C1 segment of cervical spinal cord (tissue), 14 donors: ENCODE measurements at regions not wholly inside any gene's neighbourhood (a gene's known extent, or its start where the extent isn't known, plus 50 kb on each side); places are given as distances from the start of the nearest gene placed in this dataset.
"Not testable (repeated sequence)": the region's sequence is repeated elsewhere in the genome, so short reads cannot be mapped to it uniquely, and the experiment has no call there.

ENCODE experiments used
- DNase-seq, 14 donors: peaks; one replicate each; lab custom pipeline; 2025; lab: John Stamatoyannopoulos, UW

DNA sequence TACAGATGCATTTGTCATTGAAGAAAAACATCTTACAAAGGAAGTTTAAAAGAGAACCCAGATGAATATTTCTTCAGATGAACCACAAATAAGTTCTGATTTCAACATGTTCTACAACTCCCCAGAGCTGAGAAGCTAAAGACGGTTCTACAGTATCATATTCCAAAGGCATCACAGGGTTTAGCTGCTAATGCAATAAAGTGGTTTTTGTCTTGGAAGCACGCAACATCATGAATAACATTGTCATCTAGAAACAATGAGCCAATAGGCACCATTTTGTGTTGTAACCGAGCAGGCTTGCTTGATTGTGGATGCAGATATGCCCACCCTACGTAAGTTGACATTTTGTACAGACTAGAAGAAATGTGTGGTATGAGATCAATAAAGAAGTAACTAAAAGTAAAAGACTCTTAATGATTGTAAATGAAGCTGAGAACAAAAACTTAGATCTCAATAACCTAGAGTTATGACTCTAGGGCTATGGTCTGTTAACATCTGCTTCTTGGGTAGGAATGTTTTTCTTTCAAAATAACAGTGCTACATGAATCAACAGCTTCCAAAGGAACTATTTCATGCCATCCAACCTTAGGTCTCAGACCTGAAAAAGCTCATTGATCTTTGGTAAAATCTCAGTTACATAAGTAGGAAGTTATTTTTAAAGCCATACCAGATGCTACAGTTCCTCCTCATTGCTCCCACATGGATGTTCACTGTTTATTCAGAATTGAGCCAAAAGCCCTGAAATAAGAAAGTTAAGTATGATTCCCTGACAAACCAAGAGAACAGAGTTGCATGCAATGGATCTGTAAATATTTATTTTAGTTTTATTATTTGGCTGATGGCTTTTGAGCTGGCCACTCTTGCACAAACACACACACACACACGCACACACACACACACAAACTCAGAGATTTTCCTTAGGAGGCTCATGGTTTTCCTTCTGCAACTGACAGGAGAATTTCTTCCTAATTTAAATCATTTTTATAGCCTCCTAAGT, 118.7 kb upstream of the SLCO6A1 start:
- DNase-seq, result no peak

DNA sequence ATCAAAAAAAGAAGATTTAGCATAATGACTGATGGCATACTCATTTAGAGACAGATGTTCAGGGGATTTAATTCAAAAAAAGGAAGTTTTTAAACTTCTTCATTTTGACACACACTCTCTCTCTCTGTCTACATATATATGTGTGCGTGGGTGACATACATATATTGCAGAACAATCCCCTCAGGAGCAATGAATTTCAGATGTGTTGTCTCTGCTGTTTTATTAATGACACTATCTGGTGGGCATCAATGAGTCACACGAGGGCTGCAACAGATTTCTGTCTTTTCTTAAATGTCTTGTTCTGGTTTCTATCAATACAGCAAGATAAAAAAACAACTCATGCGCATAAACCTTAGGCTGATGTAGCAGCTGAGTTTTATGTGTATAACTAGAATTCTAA, 123.5 kb upstream of the SLCO6A1 start:
- DNase-seq, result no peak

DNA sequence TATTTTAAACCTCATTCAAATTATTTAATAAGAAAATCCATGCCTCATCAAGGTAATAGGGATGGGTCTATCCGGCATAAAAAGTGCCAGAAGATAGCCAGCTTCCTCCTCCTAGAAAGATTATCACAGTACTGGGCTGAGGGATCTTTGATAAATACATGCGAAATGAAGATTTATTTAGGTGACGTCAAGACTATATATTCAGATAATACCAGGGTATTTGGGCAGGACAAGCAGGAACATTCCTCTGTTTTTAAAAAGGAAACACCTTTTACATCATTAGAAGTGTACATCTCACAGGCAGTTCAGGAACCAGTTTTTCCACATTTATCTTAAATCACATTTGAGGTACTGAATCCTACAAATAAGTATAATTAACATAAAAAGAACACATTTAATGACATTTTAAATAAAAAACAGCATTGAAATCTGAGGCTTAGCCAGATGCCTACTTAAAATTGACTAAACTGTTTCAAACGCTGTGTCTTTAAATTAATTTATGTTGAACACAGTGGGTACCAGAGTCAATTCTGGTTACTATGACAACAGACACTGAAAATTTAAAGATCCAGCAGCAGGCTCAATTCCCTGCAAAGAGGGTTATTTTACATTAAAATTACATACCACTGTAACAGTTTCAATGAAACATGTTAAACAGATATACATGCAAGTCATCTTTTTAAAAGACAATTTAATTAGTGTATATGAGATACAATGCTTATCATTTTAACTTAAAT, 124.7 kb upstream of the SLCO6A1 start:
- DNase-seq, result no peak

DNA sequence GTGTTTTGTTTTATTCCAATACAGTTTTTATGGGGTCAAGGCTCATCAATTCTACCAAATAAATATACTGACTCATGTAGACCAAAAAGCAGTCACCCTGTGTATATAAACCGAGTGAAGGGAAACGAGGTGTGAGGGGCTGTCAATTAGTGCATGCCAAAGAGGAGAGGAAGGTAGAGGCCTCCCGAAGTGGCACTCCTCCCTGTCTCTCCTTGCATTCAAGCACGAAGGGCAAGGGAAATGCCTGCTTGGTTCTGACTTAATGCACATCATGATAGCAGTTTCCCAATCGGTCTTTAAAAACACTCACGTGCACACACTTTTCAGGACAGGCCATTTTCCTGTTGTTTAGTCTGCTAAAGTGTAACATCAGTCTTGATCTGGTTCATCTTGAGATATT, 125.6 kb upstream of the SLCO6A1 start:
- no peak for DNase-seq

DNA sequence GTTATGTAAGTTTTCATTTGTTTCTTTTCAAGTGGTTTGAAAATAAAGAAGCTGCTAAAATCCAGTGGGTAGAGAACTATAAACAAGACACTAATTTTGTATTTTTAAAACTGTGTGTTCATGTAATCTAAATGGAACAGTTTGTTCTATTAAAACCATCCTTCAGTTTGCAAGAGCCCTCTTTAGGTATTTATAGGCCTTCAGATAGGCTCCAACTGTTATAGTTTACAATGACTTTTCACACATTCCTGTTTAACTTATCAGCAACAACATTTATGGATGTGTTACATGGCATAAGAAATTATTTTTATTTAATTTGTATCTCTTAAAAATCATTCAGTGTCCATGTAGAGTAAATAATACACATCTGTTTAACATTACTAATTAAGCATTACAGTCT, 126.7 kb upstream of the SLCO6A1 start:
- DNase-seq, result no peak

DNA sequence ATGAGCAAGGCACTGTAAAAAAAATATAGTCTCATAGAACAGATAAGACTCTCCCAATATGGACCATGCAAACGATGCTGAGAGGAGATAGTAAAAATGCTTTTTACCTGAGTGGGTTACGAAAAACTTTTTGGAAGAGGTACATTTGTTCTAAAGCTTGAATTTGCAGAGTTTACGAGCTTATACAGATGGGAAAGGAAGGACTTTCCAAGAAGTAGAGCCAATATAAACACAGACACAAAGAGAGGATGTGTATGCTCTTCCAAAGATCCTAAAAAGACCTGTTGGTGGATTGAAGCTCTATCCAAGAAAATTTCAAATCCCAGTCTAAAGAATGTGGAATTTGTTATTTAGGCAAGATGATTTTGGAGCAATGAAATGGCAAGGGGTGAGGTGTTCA, 127.1 kb upstream of the SLCO6A1 start:
- no peak for DNase-seq

DNA sequence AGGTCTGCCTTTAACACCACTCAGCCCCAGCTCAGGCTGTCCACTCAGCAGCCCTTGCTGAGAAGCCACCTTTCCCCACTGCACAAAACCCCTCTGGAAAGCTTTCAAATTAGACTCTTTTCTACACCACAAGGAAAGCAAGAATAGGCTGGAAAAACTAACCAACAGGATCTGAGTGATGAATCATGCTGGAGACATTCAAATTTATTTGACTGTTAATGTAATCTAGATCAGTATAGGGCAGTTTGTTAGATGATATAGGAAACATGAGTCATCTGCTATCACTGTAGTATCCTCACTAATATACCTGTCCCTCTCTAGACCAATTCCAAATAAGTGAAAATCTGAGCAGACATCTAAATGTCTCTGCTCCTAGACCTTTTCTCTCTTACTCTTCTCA, 127.8 kb upstream of the PAM start:
- no peak for DNase-seq

DNA sequence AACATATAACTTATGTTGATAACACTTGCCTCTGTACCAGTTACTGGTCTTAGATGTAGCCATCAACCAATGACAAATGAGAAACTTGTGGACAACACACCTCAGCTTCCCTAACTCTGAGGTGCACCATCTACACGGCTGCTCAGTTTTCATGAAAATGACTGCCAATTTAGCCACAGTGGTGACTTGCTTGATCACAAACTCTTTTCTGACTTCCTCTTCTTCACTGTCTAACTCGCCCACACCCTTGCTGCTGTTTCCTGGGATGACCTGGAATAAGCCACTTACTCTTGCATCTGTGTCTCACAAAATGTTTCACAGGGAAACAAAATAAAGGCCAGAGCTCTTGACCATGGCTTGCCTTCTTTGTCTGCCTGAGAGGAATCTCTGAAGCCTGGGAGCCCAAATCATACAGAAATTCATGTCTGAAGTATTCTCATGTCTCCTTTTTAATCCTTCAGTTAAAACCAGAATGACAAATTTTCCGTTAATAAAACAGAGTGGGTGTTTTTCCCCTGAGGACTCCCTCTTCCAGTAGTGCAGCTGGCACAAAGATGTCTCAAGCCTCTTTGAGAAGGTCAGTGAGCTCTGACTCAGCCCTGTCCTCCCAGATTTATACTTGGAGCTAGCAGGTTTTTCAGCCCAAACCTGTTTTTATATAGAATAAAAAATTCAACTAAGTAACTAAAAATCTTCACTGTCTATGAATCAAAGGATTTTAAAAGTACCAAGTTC, 126.5 kb upstream of the PAM start:
- DNase-seq, result no peak

DNA sequence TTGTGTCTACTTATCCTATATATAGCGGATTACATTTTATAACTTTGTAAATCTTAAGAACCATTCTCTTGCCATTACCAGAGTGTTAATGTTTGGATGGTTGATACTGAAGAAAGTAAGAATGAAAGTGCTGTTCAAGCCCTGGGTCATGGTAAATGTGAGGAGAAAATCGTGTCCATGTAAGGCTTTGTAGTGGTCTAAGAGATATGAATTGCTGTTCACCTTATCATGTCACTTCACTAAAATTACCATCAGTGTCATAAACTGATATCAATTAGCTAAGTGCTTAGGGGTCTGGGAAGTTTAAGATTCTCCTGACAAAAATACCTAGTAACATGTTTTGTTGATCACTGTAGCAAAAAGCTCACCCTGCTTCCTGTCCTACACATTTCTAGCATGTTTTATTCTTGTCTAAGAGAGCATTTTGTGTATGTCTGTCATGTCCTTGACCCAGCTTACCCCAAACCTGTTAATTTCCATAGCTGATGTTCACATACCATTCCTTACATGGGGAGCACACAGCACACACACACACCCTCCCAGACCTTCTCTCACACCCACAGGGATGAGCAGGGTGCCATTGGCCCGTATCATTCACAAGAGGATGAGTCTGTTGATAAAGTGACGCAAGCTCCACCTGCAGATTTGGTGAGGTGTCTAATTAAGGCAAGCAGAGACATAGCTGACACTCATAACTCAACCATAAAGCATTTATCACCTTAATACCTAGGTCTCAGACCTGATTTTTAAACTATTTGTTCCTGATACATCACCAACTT, 125.1 kb upstream of the PAM start:
- no peak for DNase-seq

DNA sequence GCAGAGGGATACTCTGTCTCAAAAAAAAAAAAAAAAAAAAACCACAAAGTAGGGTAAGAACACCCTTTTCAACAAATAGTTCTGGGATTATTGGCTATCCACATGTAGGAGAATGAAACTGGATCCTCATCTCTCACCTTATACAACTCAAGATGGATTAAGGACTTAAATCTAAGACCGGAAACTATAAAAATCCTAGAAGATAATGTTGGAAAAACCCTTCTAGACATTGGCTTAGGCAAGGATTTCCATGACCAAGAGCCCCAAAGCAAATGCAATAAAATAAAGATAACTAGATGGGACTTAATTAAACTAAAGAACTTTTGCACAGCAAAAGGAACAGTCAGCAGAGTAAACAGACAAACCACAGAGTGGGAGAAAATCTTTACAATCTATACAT, 119.7 kb upstream of the PAM start:
- DNase-seq, result not testable (repeated sequence)

DNA sequence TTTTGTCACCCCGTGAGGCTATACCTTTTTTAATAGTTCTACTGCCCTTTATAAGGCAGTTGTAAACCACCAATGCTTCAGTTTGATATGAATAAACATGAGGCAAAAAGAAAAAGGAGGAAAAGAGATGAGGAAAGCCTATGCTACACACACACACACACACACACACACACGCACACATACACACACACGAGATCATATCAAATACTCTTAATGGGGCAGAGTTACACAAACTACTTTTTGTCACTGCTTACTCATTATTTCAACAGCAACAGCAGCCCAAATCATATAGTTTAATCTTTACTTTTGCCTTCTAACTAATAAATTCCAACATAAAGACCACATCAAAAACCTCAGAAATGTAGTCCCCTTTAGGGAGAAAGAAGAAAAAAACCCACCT, 116.8 kb upstream of the PAM start:
- DNase-seq, result no peak

DNA sequence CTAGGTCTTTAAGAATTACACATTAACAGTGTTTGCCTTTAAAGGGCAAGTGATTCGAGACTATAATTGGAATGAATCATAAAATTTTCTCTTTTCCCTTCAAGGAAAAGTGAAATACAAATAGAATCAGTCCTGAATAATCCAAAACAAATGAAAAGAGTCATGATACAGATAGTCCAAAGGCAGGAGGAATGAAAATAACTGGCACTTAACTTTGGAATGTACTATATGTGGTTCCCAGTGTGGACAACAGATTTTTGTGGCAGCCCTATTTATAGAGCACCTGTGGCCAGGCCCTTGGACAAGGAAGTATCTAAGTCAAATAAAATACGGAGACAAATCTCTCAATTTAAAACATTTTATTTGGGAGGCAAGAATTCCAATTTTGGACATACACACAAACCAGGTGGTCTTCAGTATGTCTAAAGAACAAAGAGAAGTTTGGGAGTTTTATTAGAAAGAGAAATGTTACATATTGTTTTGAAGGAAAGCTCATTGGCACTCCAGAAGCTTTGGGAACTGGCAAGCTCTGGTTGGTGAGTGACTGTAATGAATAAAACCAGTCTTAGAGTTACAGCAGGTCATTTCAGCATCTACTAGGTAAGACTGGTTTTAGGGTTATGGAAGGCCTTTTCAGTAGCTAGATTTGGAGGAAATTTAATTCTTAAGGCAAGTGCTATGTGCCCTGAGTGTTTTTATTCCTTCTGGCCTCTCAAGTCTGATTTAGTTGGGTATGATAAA, 116.0 kb upstream of the PAM start:
- no peak for DNase-seq

DNA sequence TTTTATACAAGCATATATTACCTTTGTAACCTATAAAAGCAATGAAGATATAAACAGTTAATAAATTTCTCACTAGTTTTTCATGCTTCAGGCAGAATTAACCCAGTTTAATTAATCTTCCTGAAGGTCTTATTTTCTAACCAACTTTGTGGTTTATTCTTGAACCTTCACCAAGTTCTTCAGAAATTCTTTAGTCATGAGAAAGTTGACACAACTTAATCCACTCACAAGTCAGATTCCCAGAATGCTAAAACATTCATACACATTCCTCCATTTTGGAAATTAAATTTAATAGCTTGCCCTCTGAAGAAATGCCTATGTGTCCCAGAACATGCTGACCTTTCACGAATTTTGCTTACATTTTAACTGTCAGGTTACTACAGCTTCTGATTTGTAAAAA, 105.4 kb upstream of the PAM start:
- no peak for DNase-seq

DNA sequence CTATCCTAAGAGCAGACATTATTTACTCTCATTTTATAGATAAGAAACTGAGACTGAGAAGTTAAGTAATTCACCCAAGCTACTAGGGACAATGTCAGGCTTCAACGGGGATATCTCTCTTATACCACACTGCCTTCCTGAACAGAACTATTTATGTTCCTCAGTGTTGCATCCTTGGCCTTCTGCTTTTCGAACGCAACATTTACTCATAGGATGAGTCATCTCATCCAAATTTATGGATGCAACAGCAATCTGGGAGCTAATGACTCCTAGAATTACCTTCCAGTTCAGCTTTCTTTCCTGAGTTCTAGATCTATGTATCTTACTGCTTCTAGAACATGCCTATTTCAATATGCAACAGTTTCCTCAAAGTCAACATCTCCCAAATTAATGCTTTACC, 103.6 kb upstream of the PAM start:
- DNase-seq, result no peak

DNA sequence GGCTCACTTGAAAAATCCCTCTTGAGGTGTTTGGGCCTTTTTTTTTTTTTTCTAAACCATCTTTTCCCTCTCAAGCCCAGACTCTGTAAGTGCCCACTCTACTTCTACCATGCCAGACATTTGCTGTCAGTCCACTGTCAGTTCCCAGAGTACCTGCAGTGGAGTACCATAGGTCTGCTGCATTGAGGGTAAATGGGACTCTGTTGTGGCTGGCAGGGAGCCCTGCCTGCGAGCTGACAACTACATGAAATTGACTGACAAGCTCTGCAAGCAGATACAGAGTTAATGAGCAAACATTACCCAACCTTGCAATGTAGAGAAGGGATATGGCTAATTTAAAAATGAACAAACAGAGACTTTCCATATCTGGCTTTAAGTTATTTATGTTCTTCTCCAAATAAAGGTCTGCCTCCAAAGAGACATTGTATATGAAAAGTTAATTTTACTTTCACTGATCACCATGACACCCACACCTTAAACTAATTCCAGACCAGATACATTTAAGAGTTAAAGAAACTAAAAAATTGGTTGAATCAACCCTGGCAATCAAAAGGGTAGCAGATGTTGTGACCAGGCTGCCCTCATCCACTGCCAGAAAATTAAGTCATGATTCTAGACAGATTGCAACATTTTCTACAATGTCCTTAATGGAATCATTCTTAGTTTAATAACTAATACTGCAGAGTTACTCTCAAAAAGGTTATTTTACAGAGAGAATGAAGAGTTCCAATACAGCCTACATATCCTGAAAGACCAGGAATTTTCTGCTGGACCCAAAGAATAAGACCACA, 100.4 kb upstream of the PAM start:
- peak in 1 of 14 donors; percentile 82 for DNase-seq

DNA sequence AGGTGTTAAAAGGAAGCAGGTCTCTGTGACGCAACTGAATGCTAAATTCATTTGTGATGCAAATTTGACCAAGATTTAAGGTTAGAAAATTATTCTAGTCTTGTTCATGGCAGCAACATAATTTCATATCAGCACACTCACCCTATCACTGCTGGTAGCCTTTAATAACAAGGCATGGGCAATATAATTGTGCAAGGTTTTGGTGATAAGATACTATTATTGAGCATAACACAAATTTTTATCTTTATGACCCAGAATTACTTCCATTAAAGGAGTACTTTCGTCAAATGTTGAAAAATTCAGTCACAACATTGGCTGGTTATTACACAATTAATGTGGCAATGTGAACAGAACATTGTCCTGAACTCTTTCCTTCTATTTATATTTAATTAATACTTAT, 96.0 kb upstream of the PAM start:
- no peak for DNase-seq

DNA sequence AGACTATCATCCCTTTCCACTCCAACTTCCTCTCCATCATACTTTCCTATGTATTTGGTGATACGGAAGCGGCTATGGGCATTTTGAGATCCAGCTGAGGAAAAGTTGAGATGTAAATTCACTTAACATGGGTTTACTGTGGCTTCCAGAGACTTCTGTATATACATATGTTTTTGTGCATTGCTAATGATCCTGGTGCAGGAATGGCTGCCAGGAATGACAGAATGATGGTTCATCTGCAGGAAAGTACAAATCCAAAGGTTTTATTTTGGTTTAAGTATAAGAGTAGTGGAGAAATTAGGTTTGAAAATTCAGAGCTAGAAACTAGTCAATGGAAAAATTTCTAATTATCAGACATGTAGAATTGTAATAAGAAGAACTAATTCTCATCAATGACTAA, 95.0 kb upstream of the PAM start:
- DNase-seq, result no peak

DNA sequence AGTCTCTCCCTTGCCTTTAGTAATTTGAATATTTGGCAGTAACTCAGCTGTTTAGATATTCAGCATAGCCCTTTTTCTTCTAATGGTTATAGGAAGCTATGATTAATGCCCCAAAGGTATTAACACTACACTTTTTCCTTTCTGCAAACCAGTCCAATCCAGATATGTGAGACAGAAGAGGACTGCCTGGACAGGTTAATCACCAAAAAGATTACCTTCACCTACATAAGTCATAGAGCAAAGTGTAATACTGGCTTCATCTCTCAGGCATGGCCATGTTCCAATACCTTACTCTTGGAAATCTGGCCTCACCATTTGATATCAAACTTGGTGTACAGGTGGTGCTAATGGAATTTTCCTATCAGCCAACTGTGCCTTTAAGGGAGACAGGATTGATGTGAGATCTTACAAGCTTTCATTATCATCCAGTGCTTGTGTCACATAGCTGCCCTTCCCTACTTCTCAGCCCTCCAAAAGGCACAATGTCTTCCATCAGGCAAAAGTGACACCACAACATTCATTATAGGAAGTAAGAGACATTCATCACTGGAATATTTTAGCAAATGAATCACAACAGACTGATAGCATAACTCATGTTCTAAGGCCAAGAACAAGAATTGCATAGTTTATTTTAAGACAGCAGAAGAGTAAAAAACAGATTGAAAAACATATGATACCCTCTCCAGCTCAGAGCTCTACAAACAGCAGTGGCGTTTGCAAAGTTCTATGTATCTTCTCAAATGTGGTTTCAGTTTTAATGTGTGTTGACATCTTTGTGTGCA, 91.2 kb upstream of the PAM start:
- peak in 1 of 14 donors; percentile 91 for DNase-seq
